ENCODE measurements at regions not wholly inside any gene's neighbourhood (a gene's known extent, or its start where the extent isn't known, plus 50 kb on each side); places are given as distances from the start of the nearest gene placed in this dataset.

- ATAC-seq: no peak
- Mint-ChIP-seq H3K4me1 (no peaks in the 10 kb centered on the region), H3K36me3 (no peaks in the 10 kb centered on the region), H3K9me3 (no peaks in the 10 kb centered on the region), H3K27ac (no peak overlapping the region), H3K27me3 (no peaks in the 10 kb centered on the region), H3K4me3 (no peak overlapping the region)
These were observed 86.7 kb upstream of the ALDH1A1 start for GRCh38 chr9:73039271-73040263.

GRCh38 chr9:73038613-73039012 is 85.8 kb upstream of the ALDH1A1 start:
- Mint-ChIP-seq H3K36me3 (no peaks in the 10 kb centered on the region), H3K4me1 (no peaks in the 10 kb centered on the region), H3K27ac (no peak overlapping the region), H3K4me3 (no peak overlapping the region), H3K27me3 (no peaks in the 10 kb centered on the region), H3K9me3 (no peaks in the 10 kb centered on the region)
- no peak for ATAC-seq

GRCh38 chr9:73038089-73038509 is 85.2 kb upstream of the ALDH1A1 start:
- Mint-ChIP-seq H3K36me3 (no peaks in the 10 kb centered on the region), H3K27me3 (no peaks in the 10 kb centered on the region), H3K9me3 (no peaks in the 10 kb centered on the region), H3K4me1 (no peaks in the 10 kb centered on the region), H3K27ac (no peak overlapping the region), H3K4me3 (no peak overlapping the region)
- ATAC-seq: no peak

- no peaks in the 10 kb centered on the region for H3K9me3 Mint-ChIP-seq
- H3K27me3 Mint-ChIP-seq: no peaks in the 10 kb centered on the region
- no peaks in the 10 kb centered on the region for H3K4me1 Mint-ChIP-seq
- no peak for ATAC-seq
- no peak overlapping the region for H3K27ac Mint-ChIP-seq
- H3K36me3 Mint-ChIP-seq: no peaks in the 10 kb centered on the region
- no peak overlapping the region for H3K4me3 Mint-ChIP-seq
These were observed 84.8 kb upstream of the ALDH1A1 start for GRCh38 chr9:73037613-73038012.

GRCh38 chr9:73034962-73035361 is 82.1 kb upstream of the ALDH1A1 start:
- ATAC-seq: no peak

GRCh38 chr9:73031350-73031749 is 78.5 kb upstream of the ALDH1A1 start:
- Mint-ChIP-seq H3K27me3 (no peaks in the 10 kb centered on the region), H3K4me1 (peaks cover 6% of the 10 kb centered on the region), H3K27ac (no peak overlapping the region), H3K4me3 (no peak overlapping the region), H3K36me3 (no peaks in the 10 kb centered on the region), H3K9me3 (no peaks in the 10 kb centered on the region)
- no peak for ATAC-seq

More at GRCh38 chr9:73034962-73035361, 82.1 kb upstream of the ALDH1A1 start:
- Mint-ChIP-seq H3K4me1 (no peaks in the 10 kb centered on the region), H3K27ac (no peak overlapping the region), H3K4me3 (no peak overlapping the region), H3K27me3 (no peaks in the 10 kb centered on the region), H3K9me3 (no peaks in the 10 kb centered on the region), H3K36me3 (no peaks in the 10 kb centered on the region)

GRCh38 chr9:73030370-73031030 is 77.6 kb upstream of the ALDH1A1 start:
- no peak overlapping the region for H3K4me3 Mint-ChIP-seq
- no peaks in the 10 kb centered on the region for H3K9me3 Mint-ChIP-seq
- no peaks in the 10 kb centered on the region for H3K27me3 Mint-ChIP-seq
- H3K36me3 Mint-ChIP-seq: no peaks in the 10 kb centered on the region
- H3K4me1 Mint-ChIP-seq: peaks cover 14% of the 10 kb centered on the region
- ATAC-seq: no peak
- H3K27ac Mint-ChIP-seq: no peak overlapping the region

GRCh38 chr9:73029346-73029745 is 76.5 kb upstream of the ALDH1A1 start:
- no peaks in the 10 kb centered on the region for H3K9me3 Mint-ChIP-seq
- no peak overlapping the region for H3K27ac Mint-ChIP-seq
- no peaks in the 10 kb centered on the region for H3K36me3 Mint-ChIP-seq
- H3K4me3 Mint-ChIP-seq: no peak overlapping the region
- H3K27me3 Mint-ChIP-seq: no peaks in the 10 kb centered on the region
- H3K4me1 Mint-ChIP-seq: peaks cover 17% of the 10 kb centered on the region
- ATAC-seq: no peak

GRCh38 chr9:73026375-73026774 is 73.5 kb upstream of the ALDH1A1 start:
- ATAC-seq: no peak
- H3K4me3 Mint-ChIP-seq: no peak overlapping the region
- H3K9me3 Mint-ChIP-seq: no peaks in the 10 kb centered on the region
- peaks cover 27% of the 10 kb centered on the region for H3K4me1 Mint-ChIP-seq
- no peaks in the 10 kb centered on the region for H3K27me3 Mint-ChIP-seq
- H3K27ac Mint-ChIP-seq: no peak overlapping the region
- no peaks in the 10 kb centered on the region for H3K36me3 Mint-ChIP-seq

GRCh38 chr9:73024601-73025034 is 71.8 kb upstream of the ALDH1A1 start:
- no peaks in the 10 kb centered on the region for H3K27me3 Mint-ChIP-seq

GRCh38 chr9:73023025-73023541 is 70.2 kb upstream of the ALDH1A1 start:
- ATAC-seq: no peak
- Mint-ChIP-seq H3K36me3 (no peaks in the 10 kb centered on the region), H3K4me1 (peaks cover 27% of the 10 kb centered on the region), H3K9me3 (no peaks in the 10 kb centered on the region), H3K4me3 (no peak overlapping the region), H3K27me3 (no peaks in the 10 kb centered on the region), H3K27ac (no peak overlapping the region)

More at GRCh38 chr9:73024601-73025034, 71.8 kb upstream of the ALDH1A1 start:
- Mint-ChIP-seq H3K9me3 (no peaks in the 10 kb centered on the region), H3K27ac (no peak overlapping the region), H3K4me3 (no peak overlapping the region), H3K4me1 (peaks cover 27% of the 10 kb centered on the region), H3K36me3 (no peaks in the 10 kb centered on the region)
- ATAC-seq: no peak

GRCh38 chr9:73022353-73022752 is 69.5 kb upstream of the ALDH1A1 start:
- H3K4me1 Mint-ChIP-seq: peaks cover 27% of the 10 kb centered on the region
- H3K27me3 Mint-ChIP-seq: no peaks in the 10 kb centered on the region
- no peaks in the 10 kb centered on the region for H3K36me3 Mint-ChIP-seq
- H3K4me3 Mint-ChIP-seq: no peak overlapping the region
- H3K27ac Mint-ChIP-seq: no peak overlapping the region
- H3K9me3 Mint-ChIP-seq: no peaks in the 10 kb centered on the region
- ATAC-seq: no peak

GRCh38 chr9:73020877-73021276 is 68.0 kb upstream of the ALDH1A1 start:
- peaks cover 16% of the 10 kb centered on the region for H3K4me1 Mint-ChIP-seq
- H3K27me3 Mint-ChIP-seq: no peaks in the 10 kb centered on the region
- H3K36me3 Mint-ChIP-seq: no peaks in the 10 kb centered on the region
- no peaks in the 10 kb centered on the region for H3K9me3 Mint-ChIP-seq
- no peak for ATAC-seq
- H3K27ac Mint-ChIP-seq: no peak overlapping the region
- H3K4me3 Mint-ChIP-seq: no peak overlapping the region

- no peak overlapping the region for H3K4me3 Mint-ChIP-seq
- H3K27me3 Mint-ChIP-seq: no peaks in the 10 kb centered on the region
- no peak for ATAC-seq
- no peaks in the 10 kb centered on the region for H3K4me1 Mint-ChIP-seq
- H3K36me3 Mint-ChIP-seq: no peaks in the 10 kb centered on the region
- no peak overlapping the region for H3K27ac Mint-ChIP-seq
- no peaks in the 10 kb centered on the region for H3K9me3 Mint-ChIP-seq
These were observed 61.2 kb upstream of the ALDH1A1 start for GRCh38 chr9:73014011-73014410.

- H3K9me3 Mint-ChIP-seq: no peaks in the 10 kb centered on the region
- H3K4me1 Mint-ChIP-seq: no peaks in the 10 kb centered on the region
- ATAC-seq: no peak
- no peaks in the 10 kb centered on the region for H3K36me3 Mint-ChIP-seq
- H3K27me3 Mint-ChIP-seq: no peaks in the 10 kb centered on the region
- no peak overlapping the region for H3K4me3 Mint-ChIP-seq
- H3K27ac Mint-ChIP-seq: no peak overlapping the region
These were observed 59.1 kb upstream of the ALDH1A1 start for GRCh38 chr9:73011956-73012355.
